ENCODE measurements at regions not wholly inside any gene's neighbourhood (a gene's known extent, or its start where the extent isn't known, plus 50 kb on each side); places are given as distances from the start of the nearest gene placed in this dataset.

- H3K36me3 ChIP-seq (ENCODE audit: low read depth): no peaks in the 10 kb centered on the region
- intact Hi-C loops (cut with DNase I, micrococcal nuclease): no loop called here
- no peaks in the 10 kb centered on the region for H3K4me1 ChIP-seq (ENCODE audit: low read depth)
- no peak for TF ChIP-seq CTCF (IDR thresholded peaks at IDR 0.05)
- no peak overlapping the region for H3K4me3 ChIP-seq
- no peak for ATAC-seq
- DNase-seq: no peak
- H3K9me3 ChIP-seq: no peaks in the 10 kb centered on the region
These were observed 245.0 kb downstream of the TAF11L14 start for GRCh38 chr5:17879276-17879675.

GRCh38 chr5:17880869-17881268, 246.6 kb downstream of the TAF11L14 start:
- intact Hi-C loops (cut with DNase I, micrococcal nuclease): no loop called here
- Histone ChIP-seq H3K4me1 (ENCODE audit: low read depth) (no peaks in the 10 kb centered on the region), H3K36me3 (ENCODE audit: low read depth) (no peaks in the 10 kb centered on the region), H3K4me3 (no peak overlapping the region), H3K9me3 (no peaks in the 10 kb centered on the region)
- DNase-seq (no peak), ATAC-seq (no peak)
- TF ChIP-seq CTCF (IDR thresholded peaks at IDR 0.05): no peak

GRCh38 chr5:17882760-17883488, 248.7 kb downstream of the TAF11L14 start:
- no peaks in the 10 kb centered on the region for H3K4me1 ChIP-seq (ENCODE audit: low read depth)
- H3K36me3 ChIP-seq (ENCODE audit: low read depth): no peaks in the 10 kb centered on the region
- DNase-seq (no peak), ATAC-seq (no peak)
- H3K4me3 ChIP-seq: no peak overlapping the region
- no peaks in the 10 kb centered on the region for H3K9me3 ChIP-seq
- intact Hi-C loops (cut with DNase I, micrococcal nuclease): no loop called here
- TF ChIP-seq CTCF (IDR thresholded peaks at IDR 0.05): no peak

GRCh38 chr5:17888155-17888554, 253.9 kb downstream of the TAF11L14 start:
- no peak overlapping the region for H3K4me3 ChIP-seq
- ATAC-seq (no peak), DNase-seq (no peak)
- intact Hi-C loops (cut with DNase I, micrococcal nuclease): no loop called here
- H3K9me3 ChIP-seq: no peaks in the 10 kb centered on the region
- H3K4me1 ChIP-seq (ENCODE audit: low read depth): no peaks in the 10 kb centered on the region
- no peak for TF ChIP-seq CTCF (IDR thresholded peaks at IDR 0.05)
- no peaks in the 10 kb centered on the region for H3K36me3 ChIP-seq (ENCODE audit: low read depth)

- ATAC-seq (no peak), DNase-seq (no peak)
- Histone ChIP-seq H3K4me1 (ENCODE audit: low read depth) (no peaks in the 10 kb centered on the region), H3K9me3 (peaks cover 4% of the 10 kb centered on the region), H3K36me3 (ENCODE audit: low read depth) (no peaks in the 10 kb centered on the region), H3K4me3 (no peak overlapping the region)
- no peak for TF ChIP-seq CTCF (IDR thresholded peaks at IDR 0.05)
- intact Hi-C loops (cut with DNase I, micrococcal nuclease): no loop called here
These were observed 256.2 kb downstream of the TAF11L14 start for GRCh38 chr5:17890501-17890900.

GRCh38 chr5:17891881-17892280, 257.6 kb downstream of the TAF11L14 start:
- intact Hi-C loops (cut with DNase I, micrococcal nuclease): no loop called here
- Histone ChIP-seq H3K4me1 (ENCODE audit: low read depth) (no peaks in the 10 kb centered on the region), H3K4me3 (no peak overlapping the region), H3K9me3 (peaks cover 8% of the 10 kb centered on the region), H3K36me3 (ENCODE audit: low read depth) (no peaks in the 10 kb centered on the region)
- DNase-seq (no peak), ATAC-seq (no peak)
- no peak for TF ChIP-seq CTCF (IDR thresholded peaks at IDR 0.05)
